ENCODE measurements at regions not wholly inside any gene's neighbourhood (a gene's known extent, or its start where the extent isn't known, plus 50 kb on each side); places are given as distances from the start of the nearest gene placed in this dataset.

DNA sequence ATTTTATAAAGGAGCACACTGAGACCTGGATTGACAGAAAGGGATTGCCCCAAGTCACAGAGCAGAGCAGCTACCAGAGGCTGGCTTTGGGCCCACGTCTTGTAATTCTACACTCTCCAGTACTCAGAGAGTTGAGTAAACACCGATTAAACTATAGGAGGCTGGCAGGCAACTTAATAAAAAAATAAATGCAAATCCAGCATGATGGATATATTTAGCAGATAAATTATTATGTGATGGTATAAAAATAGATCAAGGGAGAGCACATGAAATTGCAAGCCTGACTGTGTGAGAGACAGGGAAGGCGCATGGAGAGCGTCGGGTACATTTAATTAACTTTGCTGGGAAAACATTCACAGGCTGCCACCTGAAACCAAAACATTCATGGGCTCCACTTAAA is 87.7 kb upstream of the CCL2 start:
- Mint-ChIP-seq H3K27me3 (peaks cover 13% of the 10 kb centered on the region), H3K4me1 (no peaks in the 10 kb centered on the region), H3K36me3 (no peaks in the 10 kb centered on the region), H3K4me3 (no peak overlapping the region), H3K27ac (no peak overlapping the region), H3K9me3 (no peaks in the 10 kb centered on the region)
- DNase-seq (ENCODE audit: low spot score in 2 of 2) (no peak), ATAC-seq (ENCODE audit: low read depth) (no peak)

DNA sequence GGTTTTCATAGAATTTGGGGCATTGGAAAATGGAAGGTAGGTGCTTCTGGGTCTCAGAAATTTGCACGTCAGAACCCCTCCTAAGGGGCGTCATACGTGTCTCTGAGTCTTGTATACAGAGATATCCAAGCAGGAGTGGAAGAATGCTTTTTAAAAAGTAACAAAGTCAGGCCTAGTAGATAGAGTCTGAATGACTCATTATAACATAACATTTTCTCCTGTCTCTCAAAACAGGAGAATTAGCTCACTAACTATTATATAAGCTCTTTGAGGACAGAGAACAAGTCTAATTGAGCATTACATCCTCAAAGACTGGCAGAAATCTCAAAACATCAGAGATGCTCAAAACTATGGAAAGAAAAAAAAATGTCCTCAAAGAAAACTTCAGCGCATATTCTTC is 86.1 kb upstream of the CCL2 start:
- no peak for DNase-seq (ENCODE audit: low spot score in 2 of 2)
- H3K27me3 Mint-ChIP-seq, result peaks cover 10% of the 10 kb centered on the region
- H3K4me1 Mint-ChIP-seq, result no peaks in the 10 kb centered on the region
- H3K36me3 Mint-ChIP-seq, result no peaks in the 10 kb centered on the region
- no peak for ATAC-seq (ENCODE audit: low read depth)
- no peak overlapping the region for H3K4me3 Mint-ChIP-seq
- H3K9me3 Mint-ChIP-seq, result no peaks in the 10 kb centered on the region
- H3K27ac Mint-ChIP-seq, result no peak overlapping the region

DNA sequence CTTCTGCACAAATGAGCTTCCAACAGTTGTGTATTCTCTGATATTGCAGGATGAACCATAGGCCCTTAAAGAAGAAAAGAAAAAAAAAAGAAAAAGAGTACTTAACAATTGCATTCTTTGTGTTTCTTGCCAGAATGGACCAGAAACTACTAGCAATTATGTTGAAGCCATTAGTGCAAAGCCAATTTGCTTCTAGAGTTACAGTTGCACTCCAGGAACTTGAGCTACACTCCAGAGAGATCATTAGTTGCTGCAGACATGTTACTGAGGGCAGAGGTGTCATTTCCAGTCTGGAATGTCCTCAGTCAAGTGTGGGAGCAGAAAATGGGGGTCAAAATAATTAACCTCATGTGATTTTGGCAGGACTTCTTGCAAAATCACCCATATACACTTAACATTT is 85.6 kb upstream of the CCL2 start:
- H3K36me3 Mint-ChIP-seq, result no peaks in the 10 kb centered on the region
- DNase-seq (ENCODE audit: low spot score in 2 of 2) (no peak), ATAC-seq (ENCODE audit: low read depth) (no peak)
- no peak overlapping the region for H3K4me3 Mint-ChIP-seq
- no peaks in the 10 kb centered on the region for H3K9me3 Mint-ChIP-seq
- peaks cover 10% of the 10 kb centered on the region for H3K27me3 Mint-ChIP-seq
- H3K4me1 Mint-ChIP-seq, result no peaks in the 10 kb centered on the region
- no peak overlapping the region for H3K27ac Mint-ChIP-seq

DNA sequence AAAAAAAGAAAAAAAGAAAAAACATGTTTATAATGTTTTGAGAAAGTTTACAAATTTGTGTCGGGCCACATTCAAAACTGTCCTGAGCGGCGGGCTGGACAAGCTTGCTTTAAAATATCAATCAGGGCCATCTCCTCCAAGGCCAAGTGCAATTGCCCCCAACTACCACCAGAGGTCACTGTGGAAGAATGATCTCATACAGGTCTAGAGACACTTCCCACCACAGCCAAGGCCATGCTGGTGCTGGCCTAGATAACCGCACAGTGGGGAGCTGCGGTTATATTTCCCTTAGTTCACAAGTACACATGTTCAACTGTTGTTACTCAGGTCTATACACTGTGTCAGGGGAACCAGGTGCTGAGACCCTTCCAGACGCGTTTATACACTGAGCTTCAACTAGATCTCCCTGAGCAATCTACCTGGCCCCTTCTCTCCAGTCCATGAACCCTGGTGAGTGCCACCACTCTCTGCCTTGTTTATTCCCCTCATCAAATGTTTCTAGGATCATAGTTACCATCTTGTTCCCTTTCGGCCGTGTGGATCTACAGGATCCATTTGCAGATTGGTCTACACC is 83.8 kb upstream of the CCL2 start:
- Mint-ChIP-seq H3K4me1 (no peaks in the 10 kb centered on the region), H3K36me3 (no peaks in the 10 kb centered on the region), H3K27ac (no peak overlapping the region), H3K9me3 (no peaks in the 10 kb centered on the region), H3K27me3 (peaks cover 9% of the 10 kb centered on the region), H3K4me3 (no peak overlapping the region)
- DNase-seq (ENCODE audit: low spot score in 2 of 2) (peak; percentile 30 to 50), ATAC-seq (ENCODE audit: low read depth) (peak; percentile 43)

DNA sequence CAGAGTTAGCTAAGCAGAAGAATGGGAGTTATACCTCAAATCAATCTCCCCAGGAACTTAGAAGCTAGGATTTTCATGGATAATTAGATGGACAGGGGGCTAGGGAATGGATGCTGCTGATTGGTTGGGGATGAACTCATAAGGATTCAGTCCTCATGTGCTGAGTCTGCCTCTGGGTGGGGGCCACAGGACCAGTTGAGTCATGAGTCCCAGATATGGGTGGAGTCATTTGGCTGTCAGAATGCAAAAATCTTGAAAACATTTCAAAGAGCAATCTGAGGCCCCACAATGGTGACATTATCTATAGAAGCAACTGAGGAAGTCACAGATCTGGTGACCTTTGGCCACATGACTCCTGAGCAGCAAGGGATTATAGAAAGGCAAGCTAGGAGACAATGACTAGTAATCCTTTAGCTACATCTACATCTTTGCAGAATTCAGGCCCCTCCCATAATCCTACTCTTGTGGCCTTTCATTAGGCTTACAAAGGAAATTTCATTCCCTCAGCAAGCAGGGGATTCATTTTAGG is 82.6 kb upstream of the CCL2 start:
- H3K4me3 Mint-ChIP-seq, result no peak overlapping the region
- ATAC-seq (ENCODE audit: low read depth) (no peak), DNase-seq (ENCODE audit: low spot score in 2 of 2) (no peak)
- H3K9me3 Mint-ChIP-seq, result no peaks in the 10 kb centered on the region
- H3K36me3 Mint-ChIP-seq, result no peaks in the 10 kb centered on the region
- H3K27me3 Mint-ChIP-seq, result peaks cover 8% of the 10 kb centered on the region
- no peak overlapping the region for H3K27ac Mint-ChIP-seq
- no peaks in the 10 kb centered on the region for H3K4me1 Mint-ChIP-seq

DNA sequence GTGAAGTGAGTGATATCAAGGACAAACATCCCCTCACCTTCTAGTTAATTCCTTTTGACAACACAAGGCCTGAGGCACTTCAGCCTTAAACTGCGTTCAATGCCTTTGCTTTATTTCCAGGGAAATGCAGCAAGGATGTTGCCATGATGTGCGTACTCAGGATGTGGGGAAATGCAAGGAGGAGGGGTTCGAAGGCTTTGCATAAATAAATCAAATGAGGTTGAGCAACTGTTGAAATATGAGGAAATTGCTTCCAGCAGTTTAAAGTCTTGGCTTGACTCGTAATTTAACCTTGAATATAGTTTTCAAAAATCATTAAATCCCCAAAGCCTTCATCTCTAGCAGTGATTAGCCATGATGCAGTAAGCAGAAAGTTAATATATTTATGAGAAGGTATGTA is 81.8 kb upstream of the CCL2 start:
- Mint-ChIP-seq H3K4me3 (no peak overlapping the region), H3K36me3 (no peaks in the 10 kb centered on the region), H3K27ac (no peak overlapping the region), H3K27me3 (peaks cover 8% of the 10 kb centered on the region), H3K9me3 (no peaks in the 10 kb centered on the region), H3K4me1 (no peaks in the 10 kb centered on the region)
- no peak for DNase-seq (ENCODE audit: low spot score in 2 of 2)
- ATAC-seq (ENCODE audit: low read depth), result no peak

DNA sequence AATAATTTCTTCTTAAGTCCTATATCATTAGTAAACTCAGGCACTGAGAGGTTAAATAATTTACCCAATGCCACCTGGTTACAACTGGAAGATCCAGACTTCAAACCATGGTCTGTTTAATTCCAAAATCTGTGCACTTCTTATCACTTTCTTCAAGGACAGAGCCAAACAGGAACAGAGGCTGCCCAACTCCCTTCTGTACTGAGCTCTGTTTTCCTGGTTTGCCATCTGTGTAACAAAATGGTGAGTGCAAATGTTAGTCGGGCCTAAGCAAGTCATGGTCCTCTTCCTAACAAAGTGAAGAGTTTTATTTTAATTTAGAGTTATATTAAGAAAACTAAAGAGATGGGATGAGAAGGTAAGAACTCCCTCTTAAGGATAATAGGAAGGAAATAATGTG is 80.6 kb upstream of the CCL2 start:
- Mint-ChIP-seq H3K4me3 (no peak overlapping the region), H3K27ac (no peak overlapping the region), H3K9me3 (no peaks in the 10 kb centered on the region), H3K27me3 (peaks cover 8% of the 10 kb centered on the region), H3K36me3 (no peaks in the 10 kb centered on the region), H3K4me1 (no peaks in the 10 kb centered on the region)
- no peak for DNase-seq (ENCODE audit: low spot score in 2 of 2)
- ATAC-seq (ENCODE audit: low read depth), result no peak

DNA sequence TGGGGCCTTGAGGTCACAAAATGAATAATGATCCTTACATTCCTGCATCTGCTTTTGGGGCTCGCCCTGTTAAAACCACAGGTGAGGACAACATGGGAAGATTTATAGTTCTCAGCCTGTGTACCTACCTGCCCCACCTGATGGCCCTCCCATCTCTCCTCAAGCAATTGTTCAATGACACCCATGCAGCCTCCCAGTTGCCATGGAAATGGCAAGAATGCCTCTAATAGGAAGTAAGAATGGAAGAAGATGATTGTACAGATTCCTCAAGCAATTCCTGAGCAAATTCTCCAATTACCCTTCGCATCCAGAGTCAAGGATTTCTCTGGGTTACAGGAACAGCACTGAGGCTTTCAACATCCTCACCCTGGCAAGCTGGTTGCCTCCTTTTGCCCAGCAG is 78.6 kb upstream of the CCL2 start:
- DNase-seq (ENCODE audit: low spot score in 2 of 2) (no peak), ATAC-seq (ENCODE audit: low read depth) (no peak)
- H3K36me3 Mint-ChIP-seq, result no peaks in the 10 kb centered on the region
- peaks cover 11% of the 10 kb centered on the region for H3K27me3 Mint-ChIP-seq
- no peak overlapping the region for H3K4me3 Mint-ChIP-seq
- H3K27ac Mint-ChIP-seq, result no peak overlapping the region
- no peaks in the 10 kb centered on the region for H3K9me3 Mint-ChIP-seq
- H3K4me1 Mint-ChIP-seq, result no peaks in the 10 kb centered on the region

DNA sequence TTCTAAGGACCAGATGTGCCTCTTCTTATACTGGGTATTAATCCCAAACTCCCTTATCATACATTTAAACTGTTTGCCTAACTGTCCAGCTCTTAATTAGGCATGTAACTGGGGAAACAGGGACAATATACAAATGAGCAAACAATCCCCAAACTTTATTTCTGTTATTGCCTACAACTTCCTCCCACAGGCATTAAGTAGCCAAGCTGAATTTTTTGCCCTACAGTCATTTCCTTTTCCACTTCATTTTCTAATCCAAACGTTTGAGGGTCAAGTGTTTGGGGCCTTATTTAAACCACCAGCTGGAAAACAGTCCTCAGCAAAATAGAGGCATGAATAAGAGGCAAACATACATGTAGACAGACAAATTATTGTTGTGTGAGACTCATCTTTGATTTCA is 77.4 kb upstream of the CCL2 start:
- DNase-seq (ENCODE audit: low spot score in 2 of 2), result no peak
- Mint-ChIP-seq H3K4me3 (no peak overlapping the region), H3K36me3 (no peaks in the 10 kb centered on the region), H3K27ac (no peak overlapping the region), H3K9me3 (no peaks in the 10 kb centered on the region), H3K4me1 (no peaks in the 10 kb centered on the region), H3K27me3 (peaks cover 13% of the 10 kb centered on the region)
- no peak for ATAC-seq (ENCODE audit: low read depth)

DNA sequence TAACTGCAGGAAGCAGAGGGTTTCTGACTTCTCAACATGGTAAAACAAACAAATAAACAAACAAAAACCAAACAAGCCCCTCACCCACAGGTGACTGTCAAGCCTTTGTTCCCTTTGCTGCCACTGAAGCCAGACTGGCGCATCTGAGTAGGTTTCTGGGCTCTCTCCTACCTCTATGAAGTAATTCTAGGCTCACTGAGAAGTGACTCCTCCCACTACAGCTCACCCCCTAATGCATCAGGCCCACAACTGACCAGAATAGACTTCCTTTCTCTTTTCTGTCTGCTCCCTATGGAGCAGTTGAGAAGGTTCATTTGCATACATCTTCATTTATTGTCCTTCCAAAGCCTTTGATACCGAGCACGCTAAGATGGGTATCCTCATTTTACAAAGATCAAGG is 77.0 kb upstream of the CCL2 start:
- Mint-ChIP-seq H3K4me1 (no peaks in the 10 kb centered on the region), H3K27me3 (peaks cover 13% of the 10 kb centered on the region), H3K36me3 (no peaks in the 10 kb centered on the region)

DNA sequence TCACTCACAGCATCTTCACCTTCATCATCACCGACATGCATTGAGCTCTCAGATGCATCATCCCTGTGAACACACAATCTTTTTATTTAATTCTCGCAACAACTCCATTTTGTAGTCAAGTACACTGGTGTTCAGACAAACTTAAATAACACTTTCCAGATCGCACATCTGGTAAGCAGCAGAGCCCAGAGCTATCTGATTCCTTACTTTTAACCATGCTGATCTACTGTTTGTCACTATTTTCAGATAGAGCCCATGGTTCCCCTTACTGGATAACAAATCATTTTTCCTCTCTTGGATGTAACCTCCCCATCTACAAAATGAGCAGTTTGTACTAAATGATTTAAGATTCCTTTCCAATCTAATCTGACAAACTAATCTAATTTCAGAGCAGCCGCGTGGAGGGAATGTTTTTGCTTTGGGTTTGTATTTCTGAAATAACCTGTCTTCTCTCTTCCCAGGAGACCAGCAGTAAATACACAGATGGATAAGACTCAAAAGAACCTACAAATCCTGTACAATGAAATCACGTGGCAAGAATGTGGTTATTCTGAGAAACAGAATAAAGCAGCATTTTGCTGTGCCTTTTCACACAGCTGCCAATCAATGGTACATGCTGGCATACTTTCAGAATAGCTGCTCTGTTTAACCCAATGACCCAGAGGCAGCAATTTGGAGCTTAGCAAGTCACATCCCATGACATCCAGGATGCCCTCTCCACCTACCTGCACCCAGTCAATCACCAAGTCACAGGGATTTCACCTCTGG is 72.9 kb upstream of the CCL2 start:
- H3K9me3 Mint-ChIP-seq, result no peaks in the 10 kb centered on the region
- ATAC-seq (ENCODE audit: low read depth) (no peak), DNase-seq (ENCODE audit: low spot score in 2 of 2) (no peak)
- peaks cover 23% of the 10 kb centered on the region for H3K27me3 Mint-ChIP-seq
- H3K36me3 Mint-ChIP-seq, result no peaks in the 10 kb centered on the region
- no peaks in the 10 kb centered on the region for H3K4me1 Mint-ChIP-seq
- H3K4me3 Mint-ChIP-seq, result no peak overlapping the region
- no peak overlapping the region for H3K27ac Mint-ChIP-seq

More for the DNA sequence above, 77.0 kb upstream of the CCL2 start:
- no peak overlapping the region for H3K4me3 Mint-ChIP-seq
- H3K9me3 Mint-ChIP-seq, result no peaks in the 10 kb centered on the region
- DNase-seq (ENCODE audit: low spot score in 2 of 2) (no peak), ATAC-seq (ENCODE audit: low read depth) (no peak)
- H3K27ac Mint-ChIP-seq, result no peak overlapping the region

DNA sequence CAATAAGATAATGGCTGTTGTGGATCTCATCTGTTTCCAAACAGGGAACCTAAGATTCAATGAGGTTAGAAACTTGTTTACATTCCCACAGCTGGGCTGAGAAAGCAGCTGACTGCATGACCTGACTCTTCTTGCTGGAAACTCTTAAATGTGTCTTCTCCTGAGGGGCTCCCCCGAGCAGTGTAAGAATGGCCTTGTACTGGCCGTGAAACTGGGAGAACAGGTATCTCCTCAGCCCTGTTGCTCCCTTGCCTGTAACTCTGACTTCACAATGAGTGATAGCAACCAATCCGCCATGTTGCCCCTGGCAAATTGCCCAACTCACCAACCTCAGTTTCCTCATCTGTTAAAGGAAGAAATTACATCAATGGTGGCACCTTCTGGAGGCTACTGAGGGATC is 59.1 kb upstream of the CCL2 start:
- Mint-ChIP-seq H3K27me3 (peaks cover 10% of the 10 kb centered on the region), H3K4me1 (peaks cover 2% of the 10 kb centered on the region), H3K27ac (no peak overlapping the region), H3K4me3 (no peak overlapping the region), H3K36me3 (no peaks in the 10 kb centered on the region), H3K9me3 (no peaks in the 10 kb centered on the region)
- ATAC-seq (ENCODE audit: low read depth) (no peak), DNase-seq (ENCODE audit: low spot score in 2 of 2) (no peak)

DNA sequence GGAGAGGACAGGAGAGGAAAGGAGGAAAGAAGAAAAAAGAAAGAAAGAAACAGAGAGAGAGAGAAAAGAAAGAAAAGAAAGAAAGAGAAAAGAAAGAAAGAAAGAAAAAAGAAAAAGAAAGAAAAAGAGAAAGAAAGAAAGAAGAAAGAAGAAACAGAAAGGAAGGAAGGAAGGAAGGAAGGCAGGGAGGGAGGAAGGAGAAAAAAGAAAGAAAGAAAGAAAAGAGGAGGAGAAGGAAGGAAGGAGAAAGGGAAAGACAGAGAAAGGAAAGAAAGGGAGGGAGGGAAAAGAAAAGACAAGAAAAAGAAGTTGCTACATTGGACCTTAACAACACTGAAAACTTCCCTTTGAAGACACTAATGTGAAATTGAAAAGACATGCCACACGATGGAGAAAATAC is 56.6 kb upstream of the CCL2 start:
- H3K9me3 Mint-ChIP-seq, result peaks cover 2% of the 10 kb centered on the region
- H3K4me3 Mint-ChIP-seq, result no peak overlapping the region
- ATAC-seq (ENCODE audit: low read depth), result no peak
- no peak for DNase-seq (ENCODE audit: low spot score in 2 of 2)
- peaks cover 2% of the 10 kb centered on the region for H3K4me1 Mint-ChIP-seq
- H3K36me3 Mint-ChIP-seq, result no peaks in the 10 kb centered on the region
- H3K27ac Mint-ChIP-seq, result no peak overlapping the region
- H3K27me3 Mint-ChIP-seq, result peaks cover 17% of the 10 kb centered on the region

DNA sequence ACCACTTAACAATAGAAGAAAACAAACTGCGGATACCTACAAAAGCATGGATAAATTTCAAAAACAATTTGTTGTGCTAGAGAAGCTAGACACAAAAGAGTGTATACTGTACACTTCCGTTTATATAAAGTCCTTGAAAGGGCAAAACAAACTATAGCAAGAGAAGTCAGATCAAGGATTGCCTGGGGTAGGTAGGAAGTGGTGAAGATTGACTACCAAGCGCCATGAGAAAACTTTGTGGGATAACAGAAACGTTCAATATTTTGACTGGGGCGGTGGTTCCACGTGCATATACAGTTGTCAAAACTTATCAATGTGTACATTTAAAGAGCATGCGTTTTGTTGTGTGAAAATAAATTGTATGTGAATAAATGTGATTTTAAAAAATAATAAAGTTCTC is 55.6 kb upstream of the CCL2 start:
- H3K9me3 Mint-ChIP-seq, result peaks cover 2% of the 10 kb centered on the region
- H3K27me3 Mint-ChIP-seq, result peaks cover 17% of the 10 kb centered on the region
- H3K27ac Mint-ChIP-seq, result no peak overlapping the region
- no peak for DNase-seq (ENCODE audit: low spot score in 2 of 2)
- no peak for ATAC-seq (ENCODE audit: low read depth)
- peaks cover 2% of the 10 kb centered on the region for H3K4me1 Mint-ChIP-seq
- H3K36me3 Mint-ChIP-seq, result no peaks in the 10 kb centered on the region
- no peak overlapping the region for H3K4me3 Mint-ChIP-seq

All from memory B cell (primary cell).